Type B pancreatic cell (in vitro differentiated cells): ENCODE measurements at regions not wholly inside any gene's neighbourhood (a gene's known extent, or its start where the extent isn't known, plus 50 kb on each side); places are given as distances from the start of the nearest gene placed in this dataset.
"Not testable (repeated sequence)": the region's sequence is repeated elsewhere in the genome, so short reads cannot be mapped to it uniquely, and the experiment has no call there.

Experiments used
- DNase-seq: peaks from one replicate; pipeline ENCODE4 v3.0.0; 2021; ENCODE audit warnings: mixed read lengths; ENCODE audit not compliant: unreplicated experiment; ENCODE audit errors: extremely low spot score
- H3K27ac Mint-ChIP-seq: 2 replicates; pipeline ENCODE4 v1.8.0; 2021; ENCODE audit warnings: mild to moderate bottlenecking, mixed read lengths
- H3K27me3 Mint-ChIP-seq: 2 replicates; pipeline ENCODE4 v1.8.0; 2021; ENCODE audit warnings: mixed read lengths
- H3K36me3 Mint-ChIP-seq: 2 replicates; pipeline ENCODE4 v1.8.0; 2021; ENCODE audit warnings: mixed read lengths
- H3K4me1 Mint-ChIP-seq: one replicate; pipeline ENCODE4 v1.8.0; 2021; ENCODE audit warnings: mixed read lengths; ENCODE audit not compliant: unreplicated experiment
- H3K4me3 Mint-ChIP-seq: 2 replicates; pipeline ENCODE4 v1.8.0; 2021; ENCODE audit warnings: mild to moderate bottlenecking, mixed read lengths
- H3K9me3 Mint-ChIP-seq: 2 replicates; pipeline ENCODE4 v1.8.0; 2021; ENCODE audit warnings: mixed read lengths
- CTCF ChIP-seq: fragments of 200-600 bp; sonication (generic); conservative IDR thresholded peaks from 2 replicates; pipeline ENCODE4 v1.5.0; 2021; ENCODE audit warnings: antibody characterized with exemption, mild to moderate bottlenecking

DNA sequence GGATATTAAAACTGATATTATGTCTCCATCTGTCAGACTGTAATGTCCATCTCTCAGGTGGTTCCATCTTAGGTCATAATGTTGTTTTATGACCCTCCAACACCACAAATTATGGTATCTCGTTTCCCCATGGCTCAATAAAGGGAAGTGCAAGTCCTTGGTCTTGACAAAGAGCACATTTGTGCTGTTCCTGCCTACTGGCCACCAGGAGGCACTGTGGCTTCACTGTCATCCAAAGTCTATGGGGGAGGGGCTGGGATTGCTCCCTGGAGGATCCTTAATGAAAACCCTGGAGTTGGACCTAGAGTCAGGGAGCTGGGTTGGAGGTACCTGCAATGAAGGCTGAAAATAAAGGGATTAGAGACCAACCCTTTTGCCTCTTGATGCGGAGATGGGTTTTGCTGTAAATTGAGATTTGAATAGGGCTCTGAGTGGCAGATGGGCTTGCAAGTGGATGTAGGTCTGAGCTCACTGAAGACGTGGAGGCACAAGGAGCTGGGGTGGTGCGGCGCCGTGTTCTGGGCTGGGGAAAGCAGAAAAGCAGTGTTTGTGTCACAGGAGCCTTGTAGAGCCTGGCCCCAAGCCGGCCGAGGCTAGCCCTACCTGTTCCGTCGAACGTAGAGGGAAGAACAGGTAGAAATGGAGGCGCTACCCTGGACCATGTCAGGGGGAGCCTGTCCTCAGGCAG lies 180.5 kb upstream of the PRSS58 start:
- no peaks in the 10 kb centered on the region for H3K36me3 Mint-ChIP-seq
- H3K27me3 Mint-ChIP-seq, result no peaks in the 10 kb centered on the region
- H3K27ac Mint-ChIP-seq, result no peak overlapping the region
- peaks cover 5% of the 10 kb centered on the region for H3K4me1 Mint-ChIP-seq
- TF ChIP-seq CTCF, result peak; percentile 70
- no peak overlapping the region for H3K4me3 Mint-ChIP-seq
- DNase-seq, result no peak
- no peaks in the 10 kb centered on the region for H3K9me3 Mint-ChIP-seq

GRCh38 chr7:142437741-142438140 lies 179.9 kb upstream of the PRSS58 start:
- H3K4me3 Mint-ChIP-seq, result no peak overlapping the region
- no peaks in the 10 kb centered on the region for H3K36me3 Mint-ChIP-seq
- DNase-seq, result no peak
- no peak overlapping the region for H3K27ac Mint-ChIP-seq
- TF ChIP-seq CTCF, result no peak
- peaks cover 5% of the 10 kb centered on the region for H3K4me1 Mint-ChIP-seq
- H3K27me3 Mint-ChIP-seq, result no peaks in the 10 kb centered on the region
- no peaks in the 10 kb centered on the region for H3K9me3 Mint-ChIP-seq

DNA sequence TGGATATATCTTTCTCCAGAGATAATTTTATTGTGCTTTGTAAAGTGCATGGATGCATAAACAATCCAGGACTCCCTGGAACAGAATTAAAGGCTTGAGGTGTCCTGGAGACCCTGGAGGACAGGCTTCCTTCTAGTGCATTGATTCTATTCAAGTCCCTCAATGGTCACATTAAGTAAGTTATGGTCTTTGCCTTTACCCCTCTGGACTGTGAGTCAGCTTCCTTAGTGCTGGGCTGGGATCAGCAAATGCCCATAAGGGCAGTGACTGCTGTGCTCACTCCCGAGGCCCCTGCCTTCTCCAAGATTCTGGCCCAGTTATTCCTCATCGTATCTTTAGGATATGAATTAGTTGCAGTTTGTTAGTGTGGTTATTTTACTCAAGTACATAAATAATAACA lies 178.7 kb upstream of the PRSS58 start:
- Mint-ChIP-seq H3K9me3 (no peaks in the 10 kb centered on the region), H3K27ac (no peak overlapping the region), H3K36me3 (no peaks in the 10 kb centered on the region), H3K27me3 (no peaks in the 10 kb centered on the region), H3K4me1 (peaks cover 5% of the 10 kb centered on the region), H3K4me3 (no peak overlapping the region)
- no peak for TF ChIP-seq CTCF
- DNase-seq, result no peak

DNA sequence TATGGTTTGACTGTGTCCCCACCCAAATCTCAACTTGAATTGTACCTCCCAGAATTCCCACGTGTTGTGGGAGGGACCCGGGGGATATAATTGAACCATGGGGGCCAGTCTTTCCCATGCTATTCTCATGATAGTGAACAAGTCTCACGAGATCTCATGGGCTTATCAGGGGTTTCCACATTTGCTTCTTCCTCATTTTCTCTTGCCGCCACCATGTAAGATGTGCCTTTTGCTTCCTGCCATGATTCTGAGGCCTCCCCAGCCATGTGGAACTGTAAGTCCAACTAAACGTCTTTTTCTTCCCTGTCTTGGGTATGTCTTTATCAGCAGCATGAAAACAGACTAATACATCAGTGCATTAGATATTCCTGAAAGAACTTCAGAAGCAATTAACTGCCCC lies 177.7 kb upstream of the PRSS58 start:
- not testable (repeated sequence) for DNase-seq

GRCh38 chr7:142434666-142435167 lies 176.9 kb upstream of the PRSS58 start:
- no peak for TF ChIP-seq CTCF
- no peaks in the 10 kb centered on the region for H3K9me3 Mint-ChIP-seq
- no peak overlapping the region for H3K4me3 Mint-ChIP-seq
- no peaks in the 10 kb centered on the region for H3K4me1 Mint-ChIP-seq
- no peak overlapping the region for H3K27ac Mint-ChIP-seq
- no peaks in the 10 kb centered on the region for H3K27me3 Mint-ChIP-seq
- no peak for DNase-seq
- H3K36me3 Mint-ChIP-seq, result no peaks in the 10 kb centered on the region

More for the DNA sequence above, 177.7 kb upstream of the PRSS58 start:
- not testable (repeated sequence) for H3K9me3 Mint-ChIP-seq, H3K4me3 Mint-ChIP-seq, H3K27me3 Mint-ChIP-seq, H3K36me3 Mint-ChIP-seq, H3K4me1 Mint-ChIP-seq, H3K27ac Mint-ChIP-seq

GRCh38 chr7:142434133-142434532 lies 176.3 kb upstream of the PRSS58 start:
- not testable (repeated sequence) for H3K27ac Mint-ChIP-seq, H3K36me3 Mint-ChIP-seq, H3K4me3 Mint-ChIP-seq, H3K9me3 Mint-ChIP-seq, H3K4me1 Mint-ChIP-seq, H3K27me3 Mint-ChIP-seq, DNase-seq
